Stomach (tissue), 4 donors: ENCODE measurements at regions not wholly inside any gene's neighbourhood (a gene's known extent, or its start where the extent isn't known, plus 50 kb on each side); places are given as distances from the start of the nearest gene placed in this dataset.

Experiments
- POLR2A ChIP-seq, 4 donors: fragments of 450-650 bp; IDR thresholded peaks; one replicate each; pipeline ENCODE4 v1.6.1; 2016; ENCODE audit warnings: antibody characterized with exemption in 4 of 4, control low read depth in 2 of 4, mild to moderate bottlenecking in 1 of 4, moderate library complexity in 1 of 4
- POLR2AphosphoS5 ChIP-seq, 3 donors: sonication (generic); formaldehyde crosslinking; IDR thresholded peaks; one replicate each; pipeline ENCODE4 v1.6.1; 2016; ENCODE audit warnings: antibody characterized with exemption in 3 of 3
- TF ChIP-seq, protein P1 (sequence below), 7 experiments: fragments of 450-650 bp in 4 of 7; fragments of 200-600 bp in 3 of 7; sonication (generic) in 3 of 7; IDR thresholded peaks; one replicate each; pipeline ENCODE4 v1.5.1; 2016 to 2019; ENCODE audit warnings: antibody characterized with exemption in 7 of 7, control low read depth in 2 of 7, mild to moderate bottlenecking in 1 of 7

DNA sequence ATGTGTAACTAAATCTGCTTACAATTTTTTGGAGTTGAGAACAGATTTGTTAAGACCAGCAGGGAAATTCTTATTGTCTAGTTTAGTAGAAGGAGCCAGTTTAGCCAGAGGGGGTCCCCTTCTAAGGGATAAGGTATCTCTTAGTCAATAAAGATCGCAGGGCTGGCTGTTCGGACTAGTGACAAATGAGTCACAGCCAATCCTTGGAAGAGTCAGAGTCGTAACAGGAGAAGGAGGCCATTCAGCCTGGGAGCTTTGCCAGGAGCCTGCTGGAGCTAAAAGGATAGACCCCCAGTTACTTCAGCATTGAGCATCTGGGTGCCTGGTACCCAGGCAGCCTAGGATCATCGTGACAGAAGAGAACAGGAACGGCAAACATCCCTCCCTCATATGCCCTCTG is 191.6 kb upstream of the ARHGAP20 start:
- TF ChIP-seq, protein P1, sequence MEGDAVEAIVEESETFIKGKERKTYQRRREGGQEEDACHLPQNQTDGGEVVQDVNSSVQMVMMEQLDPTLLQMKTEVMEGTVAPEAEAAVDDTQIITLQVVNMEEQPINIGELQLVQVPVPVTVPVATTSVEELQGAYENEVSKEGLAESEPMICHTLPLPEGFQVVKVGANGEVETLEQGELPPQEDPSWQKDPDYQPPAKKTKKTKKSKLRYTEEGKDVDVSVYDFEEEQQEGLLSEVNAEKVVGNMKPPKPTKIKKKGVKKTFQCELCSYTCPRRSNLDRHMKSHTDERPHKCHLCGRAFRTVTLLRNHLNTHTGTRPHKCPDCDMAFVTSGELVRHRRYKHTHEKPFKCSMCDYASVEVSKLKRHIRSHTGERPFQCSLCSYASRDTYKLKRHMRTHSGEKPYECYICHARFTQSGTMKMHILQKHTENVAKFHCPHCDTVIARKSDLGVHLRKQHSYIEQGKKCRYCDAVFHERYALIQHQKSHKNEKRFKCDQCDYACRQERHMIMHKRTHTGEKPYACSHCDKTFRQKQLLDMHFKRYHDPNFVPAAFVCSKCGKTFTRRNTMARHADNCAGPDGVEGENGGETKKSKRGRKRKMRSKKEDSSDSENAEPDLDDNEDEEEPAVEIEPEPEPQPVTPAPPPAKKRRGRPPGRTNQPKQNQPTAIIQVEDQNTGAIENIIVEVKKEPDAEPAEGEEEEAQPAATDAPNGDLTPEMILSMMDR (IDR thresholded peaks at IDR 0.05) = no peak
- TF ChIP-seq POLR2A (IDR thresholded peaks at IDR 0.05) = no peak
- no peak for TF ChIP-seq POLR2AphosphoS5 (IDR thresholded peaks at IDR 0.05)
